ENCODE measurements at regions not wholly inside any gene's neighbourhood (a gene's known extent, or its start where the extent isn't known, plus 50 kb on each side); places are given as distances from the start of the nearest gene placed in this dataset.

GRCh38 chr1:192238421-192238820, 78.4 kb upstream of the RGS21 start:
- no peak for TF ChIP-seq EZH2 (optimal IDR thresholded peaks at IDR 0.05; ENCODE audit: low read depth, low read length)
- TF ChIP-seq, protein P1, sequence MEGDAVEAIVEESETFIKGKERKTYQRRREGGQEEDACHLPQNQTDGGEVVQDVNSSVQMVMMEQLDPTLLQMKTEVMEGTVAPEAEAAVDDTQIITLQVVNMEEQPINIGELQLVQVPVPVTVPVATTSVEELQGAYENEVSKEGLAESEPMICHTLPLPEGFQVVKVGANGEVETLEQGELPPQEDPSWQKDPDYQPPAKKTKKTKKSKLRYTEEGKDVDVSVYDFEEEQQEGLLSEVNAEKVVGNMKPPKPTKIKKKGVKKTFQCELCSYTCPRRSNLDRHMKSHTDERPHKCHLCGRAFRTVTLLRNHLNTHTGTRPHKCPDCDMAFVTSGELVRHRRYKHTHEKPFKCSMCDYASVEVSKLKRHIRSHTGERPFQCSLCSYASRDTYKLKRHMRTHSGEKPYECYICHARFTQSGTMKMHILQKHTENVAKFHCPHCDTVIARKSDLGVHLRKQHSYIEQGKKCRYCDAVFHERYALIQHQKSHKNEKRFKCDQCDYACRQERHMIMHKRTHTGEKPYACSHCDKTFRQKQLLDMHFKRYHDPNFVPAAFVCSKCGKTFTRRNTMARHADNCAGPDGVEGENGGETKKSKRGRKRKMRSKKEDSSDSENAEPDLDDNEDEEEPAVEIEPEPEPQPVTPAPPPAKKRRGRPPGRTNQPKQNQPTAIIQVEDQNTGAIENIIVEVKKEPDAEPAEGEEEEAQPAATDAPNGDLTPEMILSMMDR (IDR thresholded peaks at IDR 0.05; ENCODE audit: low read length): no peak
- no peak for TF ChIP-seq EZH2phosphoT487 (IDR thresholded peaks at IDR 0.05; ENCODE audit: low read length)
- DNase-seq: no peak
- Histone ChIP-seq H4K20me1 (ENCODE audit: insufficient read depth, low read length) (no peaks in the 10 kb centered on the region), H2AFZ (ENCODE audit: low read length) (no peak overlapping the region), H3K9me2 (replicated peaks; ENCODE audit: insufficient read depth, low read length) (no peaks in the 10 kb centered on the region), H3K4me2 (ENCODE audit: low read depth, low read length) (no peak overlapping the region), H3K4me3 (ENCODE audit: low read length) (no peak overlapping the region), H3K27me3 (replicated peaks; ENCODE audit: insufficient read depth, low read length) (no peaks in the 10 kb centered on the region), H3K27ac (ENCODE audit: low read length) (no peak overlapping the region), H3K9ac (ENCODE audit: low read length) (no peak overlapping the region), H3K4me1 (ENCODE audit: low read length) (no peaks in the 10 kb centered on the region), H3K79me2 (ENCODE audit: low read length) (no peaks in the 10 kb centered on the region), H3K36me3 (replicated peaks; ENCODE audit: insufficient read depth, low read length) (no peaks in the 10 kb centered on the region), H3K9me3 (replicated peaks; ENCODE audit: insufficient read depth, low read length) (no peaks in the 10 kb centered on the region), H3F3A (ENCODE audit: insufficient read depth, low read length) (no peaks in the 10 kb centered on the region)

GRCh38 chr1:192243721-192244120, 73.1 kb upstream of the RGS21 start:
- Histone ChIP-seq H3K27me3 (replicated peaks; ENCODE audit: insufficient read depth, low read length) (no peaks in the 10 kb centered on the region), H3K27ac (ENCODE audit: low read length) (no peak overlapping the region), H4K20me1 (ENCODE audit: insufficient read depth, low read length) (no peaks in the 10 kb centered on the region), H3K36me3 (replicated peaks; ENCODE audit: insufficient read depth, low read length) (no peaks in the 10 kb centered on the region), H3K4me2 (ENCODE audit: low read depth, low read length) (no peak overlapping the region), H2AFZ (ENCODE audit: low read length) (no peak overlapping the region), H3K9me2 (replicated peaks; ENCODE audit: insufficient read depth, low read length) (no peaks in the 10 kb centered on the region), H3K4me3 (ENCODE audit: low read length) (no peak overlapping the region), H3K79me2 (ENCODE audit: low read length) (no peaks in the 10 kb centered on the region), H3K9ac (ENCODE audit: low read length) (no peak overlapping the region), H3K9me3 (replicated peaks; ENCODE audit: insufficient read depth, low read length) (no peaks in the 10 kb centered on the region), H3K4me1 (ENCODE audit: low read length) (no peaks in the 10 kb centered on the region), H3F3A (ENCODE audit: insufficient read depth, low read length) (no peaks in the 10 kb centered on the region)
- no peak for DNase-seq
- TF ChIP-seq EZH2phosphoT487 (IDR thresholded peaks at IDR 0.05; ENCODE audit: low read length) (no peak), EZH2 (optimal IDR thresholded peaks at IDR 0.05; ENCODE audit: low read depth, low read length) (no peak)
- TF ChIP-seq, protein P1 (IDR thresholded peaks at IDR 0.05; ENCODE audit: low read length): no peak

GRCh38 chr1:192251735-192252134, 65.1 kb upstream of the RGS21 start:
- H3K27me3 ChIP-seq (replicated peaks; ENCODE audit: insufficient read depth, low read length): no peaks in the 10 kb centered on the region
- H3K9ac ChIP-seq (ENCODE audit: low read length): no peak overlapping the region
- H3K9me3 ChIP-seq (replicated peaks; ENCODE audit: insufficient read depth, low read length): no peaks in the 10 kb centered on the region
- no peaks in the 10 kb centered on the region for H3F3A ChIP-seq (ENCODE audit: insufficient read depth, low read length)
- H3K36me3 ChIP-seq (replicated peaks; ENCODE audit: insufficient read depth, low read length): no peaks in the 10 kb centered on the region
- no peak overlapping the region for H3K27ac ChIP-seq (ENCODE audit: low read length)
- H2AFZ ChIP-seq (ENCODE audit: low read length): no peak overlapping the region
- H3K9me2 ChIP-seq (replicated peaks; ENCODE audit: insufficient read depth, low read length): no peaks in the 10 kb centered on the region
- no peaks in the 10 kb centered on the region for H3K4me1 ChIP-seq (ENCODE audit: low read length)
- H3K4me2 ChIP-seq (ENCODE audit: low read depth, low read length): no peak overlapping the region
- H4K20me1 ChIP-seq (ENCODE audit: insufficient read depth, low read length): no peaks in the 10 kb centered on the region
- no peaks in the 10 kb centered on the region for H3K79me2 ChIP-seq (ENCODE audit: low read length)
- DNase-seq: no peak
- H3K4me3 ChIP-seq (ENCODE audit: low read length): no peak overlapping the region
- no peak for TF ChIP-seq EZH2phosphoT487 (IDR thresholded peaks at IDR 0.05; ENCODE audit: low read length)
- TF ChIP-seq EZH2 (optimal IDR thresholded peaks at IDR 0.05; ENCODE audit: low read depth, low read length): no peak

GRCh38 chr1:192252776-192253175, 64.0 kb upstream of the RGS21 start:
- TF ChIP-seq, protein P1 (IDR thresholded peaks at IDR 0.05; ENCODE audit: low read length): no peak
- TF ChIP-seq EZH2 (optimal IDR thresholded peaks at IDR 0.05; ENCODE audit: low read depth, low read length) (no peak), EZH2phosphoT487 (IDR thresholded peaks at IDR 0.05; ENCODE audit: low read length) (no peak)
- Histone ChIP-seq H3K9me3 (replicated peaks; ENCODE audit: insufficient read depth, low read length) (no peaks in the 10 kb centered on the region), H4K20me1 (ENCODE audit: insufficient read depth, low read length) (no peaks in the 10 kb centered on the region), H3K27ac (ENCODE audit: low read length) (no peak overlapping the region), H3K36me3 (replicated peaks; ENCODE audit: insufficient read depth, low read length) (no peaks in the 10 kb centered on the region), H3K79me2 (ENCODE audit: low read length) (no peaks in the 10 kb centered on the region), H3K4me3 (ENCODE audit: low read length) (no peak overlapping the region), H3K4me2 (ENCODE audit: low read depth, low read length) (no peak overlapping the region), H3F3A (ENCODE audit: insufficient read depth, low read length) (no peaks in the 10 kb centered on the region), H3K4me1 (ENCODE audit: low read length) (no peaks in the 10 kb centered on the region), H3K27me3 (replicated peaks; ENCODE audit: insufficient read depth, low read length) (no peaks in the 10 kb centered on the region), H2AFZ (ENCODE audit: low read length) (no peak overlapping the region), H3K9me2 (replicated peaks; ENCODE audit: insufficient read depth, low read length) (no peaks in the 10 kb centered on the region), H3K9ac (ENCODE audit: low read length) (no peak overlapping the region)
- no peak for DNase-seq

All from MM.1S (cell line).